Body of pancreas (tissue), 4 donors: ENCODE measurements at regions not wholly inside any gene's neighbourhood (a gene's known extent, or its start where the extent isn't known, plus 50 kb on each side); places are given as distances from the start of the nearest gene placed in this dataset.
A peak's percentile ranks its signal among the peaks of the same experiment; 100 is the strongest.
"Not testable (repeated sequence)": the region's sequence is repeated elsewhere in the genome, so short reads cannot be mapped to it uniquely, and the experiment has no call there.

ENCODE experiments used
- ATAC-seq: fragments of 150-250 bp; one replicate; pipeline ENCODE4 v1.9.1; 2016
- DNase-seq, 4 donors: peaks; one replicate each; pipeline ENCODE4 v3.0.0-alpha.2; 2019
- H3K27ac ChIP-seq, 4 donors: fragments of 200-600 bp; sonication (generic); 1 replicate in 3 of 4; 2 replicates in 1 of 4; pipeline versions ENCODE4 v1.5.1 to v1.6.1; 2016 to 2019; ENCODE audit warnings: mild to moderate bottlenecking in 1 of 4, mixed read lengths in 1 of 4, moderate library complexity in 1 of 4
- H3K27me3 ChIP-seq, 2 donors: fragments of 200-600 bp; sonication (generic); one replicate each; pipeline ENCODE4 v1.6.0; 2016; ENCODE audit warnings: mild to moderate bottlenecking in 1 of 2
- H3K36me3 ChIP-seq, 2 donors: fragments of 200-600 bp; sonication (generic); replicated peaks in 1 of 2; 2 replicates each; pipeline ENCODE4 v1.5.1; 2016; ENCODE audit warnings: low read depth in 2 of 2; ENCODE audit not compliant: insufficient read depth in 1 of 2
- H3K4me1 ChIP-seq: fragments of 200-600 bp; sonication (generic); one replicate; pipeline ENCODE4 v1.6.0; 2016
- H3K4me3 ChIP-seq, 2 donors: fragments of 200-600 bp; sonication (generic); 1 replicate in 1 of 2; 2 replicates in 1 of 2; pipeline ENCODE4 v1.5.1; 2016 to 2019
- H3K9me3 ChIP-seq, 3 donors: fragments of 200-600 bp; sonication (generic); 1 replicate in 2 of 3; 2 replicates in 1 of 3; pipeline ENCODE4 v1.5.1; 2016
- CTCF ChIP-seq, 7 experiments: fragments of 450-650 bp in 4 of 7; fragments of 200-600 bp in 3 of 7; sonication (generic) in 3 of 7; IDR thresholded peaks; one replicate each; pipeline ENCODE4 v1.5.1; 2016 to 2019; ENCODE audit warnings: antibody characterized with exemption in 7 of 7
- POLR2A ChIP-seq, 3 donors: fragments of 450-650 bp; IDR thresholded peaks; one replicate each; pipeline ENCODE4 v1.6.1; 2016; ENCODE audit warnings: antibody characterized with exemption in 3 of 3, mild to moderate bottlenecking in 2 of 3
- WGBS, 2 donors: methylation state at CpG; one replicate each; pipeline ENCODE4 v1.1.5; 2017; 5-methylcytosine and 5-hydroxymethylcytosine counted together
- intact Hi-C: fragments of 100-400 bp; cut with DNase I; formaldehyde crosslinking; loops from one replicate; pipeline ENCODE4 v1.15.1; 2023

- ATAC-seq (no peak), DNase-seq (no peak)
- H3K4me3 ChIP-seq, result no peak overlapping the region
- no peak overlapping the region for H3K27ac ChIP-seq
- H3K4me1 ChIP-seq, result no peaks in the 10 kb centered on the region
- TF ChIP-seq POLR2A (IDR thresholded peaks at IDR 0.05) (no peak), CTCF (IDR thresholded peaks at IDR 0.05) (no peak)
- intact Hi-C loops, result no loop called here
- no peaks in the 10 kb centered on the region for H3K36me3 ChIP-seq
- H3K9me3 ChIP-seq, result no peaks in the 10 kb centered on the region
- H3K27me3 ChIP-seq, result no peaks in the 10 kb centered on the region
- 19 to 36% methylated on average over 3 of the region's 3 CpGs for WGBS, 2 donors
Observed at GRCh38 chr5:42168091-42168670, 243.1 kb downstream of the FBXO4 start.

GRCh38 chr5:42176118-42176517 lies 247.1 kb upstream of the GHR start:
- peak in 1 of 4 donors; percentile 2 for DNase-seq
- not testable (repeated sequence) for H3K9me3 ChIP-seq

GRCh38 chr5:42179843-42180242 lies 243.4 kb upstream of the GHR start:
- DNase-seq, H3K4me1 ChIP-seq, H3K27me3 ChIP-seq, H3K9me3 ChIP-seq, H3K27ac ChIP-seq, H3K36me3 ChIP-seq, ATAC-seq, H3K4me3 ChIP-seq, intact Hi-C loops: not testable (repeated sequence)
- WGBS, 2 donors, result 0 to 11% methylated on average over 1 of the region's 1 CpG

More at GRCh38 chr5:42176118-42176517, 247.1 kb upstream of the GHR start:
- 59 to 62% methylated on average over 2 to 3 of the region's 3 CpGs for WGBS, 2 donors
- H3K27me3 ChIP-seq, H3K36me3 ChIP-seq, ATAC-seq, H3K27ac ChIP-seq, H3K4me3 ChIP-seq, intact Hi-C loops, H3K4me1 ChIP-seq: not testable (repeated sequence)

GRCh38 chr5:42216904-42217303 lies 206.3 kb upstream of the GHR start:
- Histone ChIP-seq H3K36me3 (no peaks in the 10 kb centered on the region), H3K4me3 (no peak overlapping the region), H3K4me1 (no peaks in the 10 kb centered on the region), H3K27me3 (no peaks in the 10 kb centered on the region), H3K27ac (no peak overlapping the region), H3K9me3 (no peaks in the 10 kb centered on the region)
- intact Hi-C loops, result no loop called here
- DNase-seq (no peak), ATAC-seq (no peak)
- 73 to 81% methylated on average over 4 of the region's 4 CpGs for WGBS, 2 donors
- no peak for TF ChIP-seq CTCF (IDR thresholded peaks at IDR 0.05)

GRCh38 chr5:42217791-42218190 lies 205.4 kb upstream of the GHR start:
- Histone ChIP-seq H3K27me3 (no peaks in the 10 kb centered on the region), H3K4me1 (no peaks in the 10 kb centered on the region), H3K27ac (no peak overlapping the region), H3K4me3 (no peak overlapping the region), H3K9me3 (no peaks in the 10 kb centered on the region), H3K36me3 (no peaks in the 10 kb centered on the region)
- TF ChIP-seq POLR2A (IDR thresholded peaks at IDR 0.05), result no peak
- ATAC-seq (no peak), DNase-seq (no peak)
- intact Hi-C loops, result no loop called here
- 78 to 93% methylated on average over 2 of the region's 2 CpGs for WGBS, 2 donors

- ATAC-seq (no peak), DNase-seq (no peak)
- no peak overlapping the region for H3K27ac ChIP-seq
- no peak overlapping the region for H3K4me3 ChIP-seq
- WGBS, 2 donors, result 50 to 59% methylated on average over 2 of the region's 2 CpGs
- no peaks in the 10 kb centered on the region for H3K36me3 ChIP-seq
- no peaks in the 10 kb centered on the region for H3K4me1 ChIP-seq
- intact Hi-C loops, result no loop called here
- no peaks in the 10 kb centered on the region for H3K9me3 ChIP-seq
- TF ChIP-seq POLR2A (IDR thresholded peaks at IDR 0.05), result no peak
- TF ChIP-seq CTCF (IDR thresholded peaks at IDR 0.05), result no peak
- H3K27me3 ChIP-seq, result no peaks in the 10 kb centered on the region
Observed at GRCh38 chr5:42225009-42225408, 198.2 kb upstream of the GHR start.
